ENCODE measurements at regions not wholly inside any gene's neighbourhood (a gene's known extent, or its start where the extent isn't known, plus 50 kb on each side); places are given as distances from the start of the nearest gene placed in this dataset.

- Histone ChIP-seq H3K9me3 (no peaks in the 10 kb centered on the region), H3K27me3 (replicated peaks; ENCODE audit: insufficient read depth) (no peaks in the 10 kb centered on the region), H3K27ac (no peak overlapping the region), H3K4me3 (no peak overlapping the region), H3K36me3 (no peaks in the 10 kb centered on the region), H3K4me1 (ENCODE audit: control insufficient read depth in 1 of 2, low read depth in 2 of 2) (peaks cover 0 to 1% of the 10 kb centered on the region in 2 donors)
- ATAC-seq (ENCODE audit: insufficient number of reproducible peaks, low FRiP score, low read depth) (no peak), DNase-seq (ENCODE audit: low spot score) (no peak)
- no peak for TF ChIP-seq CTCF (IDR thresholded peaks at IDR 0.05)
These were observed 190.2 kb downstream of the KLF13 start for GRCh38 chr15:31516874-31517273.

- Histone ChIP-seq H3K4me3 (no peak overlapping the region), H3K9me3 (no peaks in the 10 kb centered on the region), H3K27ac (no peak overlapping the region), H3K27me3 (replicated peaks; ENCODE audit: insufficient read depth) (no peaks in the 10 kb centered on the region), H3K4me1 (ENCODE audit: control insufficient read depth in 1 of 2, low read depth in 2 of 2) (no peaks in the 10 kb centered on the region), H3K36me3 (no peaks in the 10 kb centered on the region)
- ATAC-seq (ENCODE audit: insufficient number of reproducible peaks, low FRiP score, low read depth) (no peak), DNase-seq (ENCODE audit: low spot score) (no peak)
- no peak for TF ChIP-seq CTCF (IDR thresholded peaks at IDR 0.05)
These were observed 191.1 kb downstream of the KLF13 start for GRCh38 chr15:31517711-31518110.

DNA sequence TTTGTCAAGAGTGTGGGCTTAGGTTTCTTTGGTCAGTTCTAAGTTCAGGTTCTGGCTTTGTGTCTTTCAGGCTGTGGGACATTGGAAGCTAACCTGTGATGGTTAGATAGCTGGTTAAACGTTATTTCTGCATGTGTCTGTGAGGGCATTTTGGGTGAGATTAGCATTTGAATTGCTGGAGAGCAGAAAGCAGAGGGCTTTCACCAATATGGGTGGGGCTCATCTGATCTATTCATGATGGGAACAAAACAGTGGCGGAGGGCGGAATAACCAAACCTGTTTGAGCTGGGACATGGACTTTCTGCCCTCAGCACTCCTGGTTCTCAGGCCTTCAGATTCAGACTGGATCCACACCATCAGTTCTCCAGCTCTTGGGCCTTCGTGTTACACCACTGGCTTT lies 195.4 kb downstream of the KLF13 start:
- Histone ChIP-seq H3K9me3 (no peaks in the 10 kb centered on the region), H3K27me3 (replicated peaks; ENCODE audit: insufficient read depth) (no peaks in the 10 kb centered on the region), H3K36me3 (no peaks in the 10 kb centered on the region), H3K4me1 (ENCODE audit: control insufficient read depth in 1 of 2, low read depth in 2 of 2) (no peaks in the 10 kb centered on the region), H3K27ac (no peak overlapping the region), H3K4me3 (no peak overlapping the region)
- TF ChIP-seq CTCF (IDR thresholded peaks at IDR 0.05) = no peak
- DNase-seq (ENCODE audit: low spot score) = no peak
- no peak for ATAC-seq (ENCODE audit: insufficient number of reproducible peaks, low FRiP score, low read depth)

GRCh38 chr15:31523027-31523654 lies 196.5 kb downstream of the KLF13 start:
- no peaks in the 10 kb centered on the region for H3K36me3 ChIP-seq
- H3K9me3 ChIP-seq = no peaks in the 10 kb centered on the region
- no peak for TF ChIP-seq CTCF (IDR thresholded peaks at IDR 0.05)
- ATAC-seq (ENCODE audit: insufficient number of reproducible peaks, low FRiP score, low read depth) (no peak), DNase-seq (ENCODE audit: low spot score) (no peak)
- no peaks in the 10 kb centered on the region for H3K4me1 ChIP-seq (ENCODE audit: control insufficient read depth in 1 of 2, low read depth in 2 of 2)
- no peaks in the 10 kb centered on the region for H3K27me3 ChIP-seq (replicated peaks; ENCODE audit: insufficient read depth)
- H3K4me3 ChIP-seq = no peak overlapping the region
- no peak overlapping the region for H3K27ac ChIP-seq

GRCh38 chr15:31523655-31524049 lies 197.0 kb downstream of the KLF13 start:
- Histone ChIP-seq H3K4me1 (ENCODE audit: control insufficient read depth in 1 of 2, low read depth in 2 of 2) (no peaks in the 10 kb centered on the region), H3K27ac (no peak overlapping the region), H3K36me3 (no peaks in the 10 kb centered on the region), H3K4me3 (no peak overlapping the region), H3K27me3 (replicated peaks; ENCODE audit: insufficient read depth) (no peaks in the 10 kb centered on the region), H3K9me3 (no peaks in the 10 kb centered on the region)
- TF ChIP-seq CTCF (IDR thresholded peaks at IDR 0.05) = no peak
- no peak for DNase-seq (ENCODE audit: low spot score)
- no peak for ATAC-seq (ENCODE audit: insufficient number of reproducible peaks, low FRiP score, low read depth)
